ENCODE measurements at regions not wholly inside any gene's neighbourhood (a gene's known extent, or its start where the extent isn't known, plus 50 kb on each side); places are given as distances from the start of the nearest gene placed in this dataset.

- ChIA-PET POLR2A (no interaction called here), CTCF (no interaction called here)
- H3K4me3 ChIP-seq (ENCODE audit: low read depth, low read length), result no peak overlapping the region
- no peak for DNase-seq (ENCODE audit: low read depth, low spot score)
- no peak for TF ChIP-seq CTCF (IDR thresholded peaks at IDR 0.05; ENCODE audit: insufficient read depth, low read length, missing control alignments)
These were observed 267.6 kb downstream of the SETD4 start for GRCh38 chr21:35792569-35793305.

- POLR2A ChIA-PET, result no interaction called here
- no peak for TF ChIP-seq CTCF (IDR thresholded peaks at IDR 0.05; ENCODE audit: insufficient read depth, low read length, missing control alignments)
- CTCF ChIA-PET, result no interaction called here
- H3K4me3 ChIP-seq (ENCODE audit: low read depth, low read length), result no peak overlapping the region
- no peak for DNase-seq (ENCODE audit: low read depth, low spot score)
These were observed 268.6 kb downstream of the SETD4 start for GRCh38 chr21:35791541-35792325.

- CTCF ChIA-PET, result no interaction called here
- no peak for TF ChIP-seq CTCF (IDR thresholded peaks at IDR 0.05; ENCODE audit: insufficient read depth, low read length, missing control alignments)
- H3K4me3 ChIP-seq (ENCODE audit: low read depth, low read length), result no peak overlapping the region
- POLR2A ChIA-PET, result no interaction called here
- DNase-seq (ENCODE audit: low read depth, low spot score), result no peak
These were observed 276.6 kb downstream of the SETD4 start for GRCh38 chr21:35783721-35784120.

GRCh38 chr21:35782667-35783066, 277.7 kb downstream of the SETD4 start:
- no peak overlapping the region for H3K4me3 ChIP-seq (ENCODE audit: low read depth, low read length)
- CTCF ChIA-PET, result interaction anchor here (2.8 kb wide), 1 partner anchor 13 kb away, joined by 9 read pairs; no protein-coding TSS in a partner anchor
- no peak for TF ChIP-seq CTCF (IDR thresholded peaks at IDR 0.05; ENCODE audit: insufficient read depth, low read length, missing control alignments)
- POLR2A ChIA-PET, result no interaction called here
- DNase-seq (ENCODE audit: low read depth, low spot score), result no peak

- no peak overlapping the region for H3K4me3 ChIP-seq (ENCODE audit: low read depth, low read length)
- DNase-seq (ENCODE audit: low read depth, low spot score), result no peak
- TF ChIP-seq CTCF (IDR thresholded peaks at IDR 0.05; ENCODE audit: insufficient read depth, low read length, missing control alignments), result no peak
- ChIA-PET CTCF (interaction anchor here (2.8 kb wide), 1 partner anchor 14 kb away, joined by 9 read pairs; no protein-coding TSS in a partner anchor), POLR2A (no interaction called here)
These were observed 279.3 kb downstream of the SETD4 start for GRCh38 chr21:35780983-35781382.

Measured in AG04449 (cell line).